Effector CD4-positive, alpha-beta T cell (primary cell): ENCODE measurements at regions not wholly inside any gene's neighbourhood (a gene's known extent, or its start where the extent isn't known, plus 50 kb on each side); places are given as distances from the start of the nearest gene placed in this dataset.
"Not testable (repeated sequence)": the region's sequence is repeated elsewhere in the genome, so short reads cannot be mapped to it uniquely, and the experiment has no call there.

ENCODE experiments used
- DNase-seq: peaks from one replicate; pipeline ENCODE4 v3.0.0-alpha.2; 2020

GRCh38 chr2:12569929-12570328 lies 146.8 kb upstream of the TRIB2 start:
- DNase-seq = not testable (repeated sequence)

GRCh38 chr2:12577091-12577490 lies 139.6 kb upstream of the TRIB2 start:
- no peak for DNase-seq

DNA sequence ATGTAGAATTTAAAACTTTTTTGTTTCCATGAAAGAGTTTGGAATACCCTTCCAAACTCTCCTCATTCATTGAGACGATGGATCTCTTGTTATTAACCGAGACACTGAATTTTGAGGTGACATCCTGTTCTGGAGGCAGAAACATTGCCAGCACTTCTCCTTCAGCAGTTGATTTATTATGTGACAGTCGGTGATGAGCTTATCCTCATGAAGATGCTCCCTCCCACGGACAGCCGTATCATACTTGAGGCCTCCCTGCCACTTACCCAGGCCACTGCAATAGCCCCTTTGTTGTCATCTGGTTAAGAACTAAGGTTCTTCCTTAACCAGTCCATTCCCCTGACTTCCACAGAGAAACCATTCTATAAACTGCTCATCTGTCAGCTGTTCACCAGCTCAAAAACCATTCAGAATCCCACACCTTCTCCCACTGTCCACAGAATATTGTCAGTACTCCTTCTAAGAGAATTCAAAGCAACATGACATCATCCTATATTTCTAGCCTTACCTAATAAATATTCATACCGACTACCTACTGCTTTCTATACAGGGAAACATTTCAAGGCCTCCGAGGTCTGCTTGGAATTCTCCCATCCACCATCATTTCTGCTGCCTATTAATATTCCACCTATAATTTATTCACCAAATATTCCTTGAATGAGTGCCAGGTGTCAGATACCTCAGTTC lies 139.0 kb upstream of the TRIB2 start:
- DNase-seq = no peak

DNA sequence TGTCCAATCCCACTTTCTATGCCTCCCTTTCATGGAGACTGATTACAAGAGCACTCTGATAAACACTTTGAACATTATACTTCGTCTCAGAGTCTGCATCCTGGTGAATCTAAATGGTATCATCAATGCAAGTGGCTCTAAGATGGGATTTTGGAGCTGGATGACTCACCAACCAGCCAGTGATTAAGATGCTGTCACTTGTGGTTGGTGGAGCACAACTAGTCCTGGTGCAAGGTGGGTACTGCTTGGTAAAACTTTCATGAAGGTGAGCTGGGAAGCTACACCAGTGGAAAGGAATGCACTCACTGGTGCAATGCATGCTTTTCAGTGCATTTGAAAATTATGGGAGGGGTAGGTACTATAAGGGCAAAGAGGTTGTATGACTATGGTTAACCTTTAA lies 137.7 kb upstream of the TRIB2 start:
- DNase-seq = no peak

GRCh38 chr2:12584338-12584737 lies 132.4 kb upstream of the TRIB2 start:
- DNase-seq = no peak

- DNase-seq = no peak
Measured at GRCh38 chr2:12585784-12586183, 131.0 kb upstream of the TRIB2 start.

DNA sequence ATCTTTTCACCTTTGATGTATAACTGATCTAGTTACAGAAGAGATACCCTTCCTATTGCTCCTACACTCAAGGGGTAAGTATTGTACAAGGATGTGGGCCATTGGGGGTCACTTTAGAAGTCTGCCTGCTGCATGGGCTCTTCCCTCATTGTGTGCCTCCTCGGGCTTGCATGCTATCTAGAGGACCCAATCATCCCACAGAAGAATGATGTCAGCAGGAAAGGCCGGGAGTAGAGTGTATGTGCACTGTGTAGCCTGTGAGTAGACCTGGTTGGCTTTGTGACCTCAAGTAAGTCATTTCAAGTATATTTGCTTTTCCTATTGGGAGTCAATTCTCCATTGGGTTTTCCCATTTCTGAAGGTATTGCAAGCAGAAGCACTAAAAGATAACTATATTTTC lies 129.5 kb upstream of the TRIB2 start:
- no peak for DNase-seq

GRCh38 chr2:12587729-12588522 lies 128.8 kb upstream of the TRIB2 start:
- no peak for DNase-seq

DNA sequence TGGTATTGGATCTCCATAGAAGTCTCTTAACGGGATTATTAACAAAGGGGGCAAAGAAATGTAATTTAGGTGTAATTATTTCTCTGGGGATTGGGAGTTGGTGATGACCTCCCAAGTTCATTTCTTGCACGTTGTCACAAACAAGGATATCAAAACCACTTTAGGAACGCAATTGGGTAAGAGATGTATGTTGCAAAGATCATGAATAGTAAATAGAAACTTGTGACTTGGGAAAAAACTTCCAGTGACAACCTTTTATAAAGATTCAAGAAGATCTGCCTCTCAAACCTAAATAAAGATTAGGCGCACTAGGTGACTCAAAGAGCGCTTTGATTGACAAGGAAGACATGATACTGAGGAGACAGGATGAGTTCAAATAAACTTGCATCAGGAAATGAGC lies 127.8 kb upstream of the TRIB2 start:
- no peak for DNase-seq

GRCh38 chr2:12589802-12590320 lies 126.9 kb upstream of the TRIB2 start:
- no peak for DNase-seq

DNA sequence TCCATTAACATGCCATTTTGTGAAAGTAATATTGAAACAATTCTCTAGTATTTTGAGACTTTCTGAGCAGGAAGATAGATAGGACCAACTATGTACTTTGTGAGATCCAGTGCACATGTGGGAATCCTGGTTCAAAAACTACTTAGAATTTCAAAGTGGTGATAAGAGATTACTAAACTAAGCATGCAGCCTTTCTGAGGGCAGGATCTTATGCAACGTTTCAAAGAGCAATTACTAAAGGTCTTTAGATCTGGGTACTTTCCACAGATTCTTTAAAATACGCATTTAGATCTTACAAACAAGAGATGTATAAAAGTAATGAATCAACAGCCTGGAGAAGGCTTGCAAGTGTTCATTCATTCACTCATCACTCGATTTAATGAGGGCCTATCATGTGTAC lies 124.4 kb upstream of the TRIB2 start:
- no peak for DNase-seq

DNA sequence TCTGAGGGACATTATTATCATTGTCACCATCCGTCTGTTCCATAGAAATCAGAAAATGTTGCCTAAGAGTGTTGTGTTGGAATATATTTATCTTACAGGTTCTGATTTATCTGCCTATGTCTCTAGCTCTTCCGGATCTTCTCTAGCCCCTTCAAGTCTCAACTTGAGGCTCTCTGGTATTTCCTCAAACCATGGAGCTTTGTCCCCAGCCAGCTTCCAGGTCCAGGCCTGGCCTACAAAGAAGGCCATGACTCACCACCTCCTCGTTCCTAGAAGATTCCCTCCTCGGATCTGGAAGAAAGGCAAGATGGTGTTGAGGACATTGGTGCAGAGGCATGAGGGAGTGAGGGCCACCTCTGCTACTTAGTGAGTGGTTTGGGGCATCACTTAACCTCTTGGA lies 122.1 kb upstream of the TRIB2 start:
- DNase-seq = no peak

DNA sequence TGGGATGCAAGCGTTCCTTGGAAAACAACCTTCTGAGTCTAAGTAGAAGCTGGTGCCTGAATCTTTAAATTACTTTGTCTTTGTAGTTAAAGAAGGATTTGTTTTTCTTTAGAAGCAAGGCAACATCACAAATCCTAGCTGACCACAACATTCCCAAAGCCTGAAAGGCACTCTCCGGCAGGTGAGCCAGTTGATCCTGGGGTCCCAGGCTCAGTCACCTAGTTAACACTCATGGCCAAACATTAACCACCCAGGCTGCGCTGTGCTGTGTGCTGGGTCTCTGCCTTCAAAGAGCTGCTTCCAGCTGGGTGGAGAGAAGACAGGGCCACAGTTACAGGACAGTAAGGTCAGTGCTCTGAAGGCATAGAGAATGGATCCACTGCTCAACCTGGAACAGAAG lies 120.0 kb upstream of the TRIB2 start:
- DNase-seq = no peak

DNA sequence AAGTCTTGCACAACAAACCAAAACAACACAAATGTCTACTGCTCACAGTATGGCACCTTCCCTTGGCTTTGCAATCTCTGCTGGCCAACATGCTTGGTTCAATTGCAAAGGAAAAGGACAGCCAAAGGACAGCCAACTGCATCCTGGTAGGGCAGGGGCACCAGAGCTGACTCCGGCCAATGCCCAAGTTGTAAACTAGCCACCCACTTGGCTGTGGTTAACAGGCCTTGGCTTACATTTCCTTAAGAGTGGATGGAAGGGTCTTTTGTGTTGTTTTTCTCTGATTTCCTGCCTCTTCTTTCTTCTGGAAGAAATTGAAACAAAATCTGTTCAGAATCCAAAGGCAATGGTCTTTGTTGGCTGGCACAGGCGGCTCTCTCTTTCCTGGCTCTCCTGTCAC lies 119.1 kb upstream of the TRIB2 start:
- DNase-seq = no peak

DNA sequence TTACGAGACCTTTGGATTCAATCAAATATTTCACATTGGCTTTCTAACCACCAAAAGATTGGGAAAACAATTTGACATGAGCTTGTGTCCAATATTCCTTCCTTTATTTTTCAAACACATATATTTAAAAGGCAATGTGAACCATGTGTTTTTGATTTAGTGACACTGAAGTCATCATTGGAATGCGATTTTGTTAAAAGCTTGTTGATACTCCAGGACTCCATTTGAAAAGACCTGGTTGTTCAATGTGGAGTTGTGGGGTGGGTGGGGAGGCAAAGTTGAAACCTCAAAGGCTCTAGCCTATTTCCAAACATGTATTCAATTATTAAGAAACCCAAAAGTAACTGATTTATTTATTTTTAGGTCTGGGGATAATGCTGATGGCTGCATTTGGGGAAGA lies 114.1 kb upstream of the TRIB2 start:
- DNase-seq = no peak

- DNase-seq = no peak
Measured at GRCh38 chr2:12603781-12604295, 112.9 kb upstream of the TRIB2 start.

GRCh38 chr2:12604341-12604740 lies 112.4 kb upstream of the TRIB2 start:
- no peak for DNase-seq

GRCh38 chr2:12605366-12605765 lies 111.4 kb upstream of the TRIB2 start:
- no peak for DNase-seq

DNA sequence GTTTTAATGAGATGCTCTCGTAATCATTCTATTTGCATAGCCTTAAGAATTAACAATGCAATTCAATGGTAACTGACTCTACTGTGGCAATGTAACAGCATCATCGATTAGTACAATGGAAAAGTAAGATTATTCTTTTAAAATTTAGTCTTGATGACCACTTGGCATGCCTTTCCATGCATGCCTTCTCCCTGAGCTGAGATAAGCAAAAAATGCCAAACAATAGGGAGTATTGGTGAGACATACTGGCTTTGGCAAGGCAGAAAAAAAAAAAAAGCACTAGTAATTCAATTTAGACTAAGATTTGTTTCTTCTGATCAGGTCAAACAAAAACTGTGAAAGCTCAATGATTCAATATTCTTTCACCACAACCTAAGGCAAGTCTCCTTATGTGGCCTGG lies 110.8 kb upstream of the TRIB2 start:
- DNase-seq = no peak

DNA sequence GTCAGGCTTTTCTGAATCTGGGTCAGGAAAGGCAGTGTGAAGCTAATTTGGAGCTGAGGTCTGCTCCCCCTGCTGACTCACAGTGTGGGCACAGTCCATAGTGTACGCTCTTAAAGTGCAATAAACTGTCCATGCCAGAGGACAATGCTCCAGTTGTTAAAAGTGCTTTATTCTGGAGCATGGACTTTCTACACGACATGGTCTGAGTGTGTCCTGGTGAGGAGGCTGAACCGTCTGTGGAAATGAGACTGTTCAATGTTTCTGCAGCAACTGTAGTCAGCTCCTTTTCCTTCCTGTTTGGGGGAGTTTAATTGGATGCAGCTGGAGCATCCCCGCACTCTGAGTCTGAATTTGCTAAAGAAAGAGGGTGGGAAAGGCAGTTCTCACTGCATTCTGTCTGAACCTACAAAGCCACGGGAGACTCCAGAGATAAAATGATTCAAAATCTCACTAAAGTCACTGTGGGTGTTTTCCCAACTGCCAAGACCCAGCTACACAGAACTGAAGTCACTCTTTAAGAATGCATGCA lies 110.2 kb upstream of the TRIB2 start:
- no peak for DNase-seq

DNA sequence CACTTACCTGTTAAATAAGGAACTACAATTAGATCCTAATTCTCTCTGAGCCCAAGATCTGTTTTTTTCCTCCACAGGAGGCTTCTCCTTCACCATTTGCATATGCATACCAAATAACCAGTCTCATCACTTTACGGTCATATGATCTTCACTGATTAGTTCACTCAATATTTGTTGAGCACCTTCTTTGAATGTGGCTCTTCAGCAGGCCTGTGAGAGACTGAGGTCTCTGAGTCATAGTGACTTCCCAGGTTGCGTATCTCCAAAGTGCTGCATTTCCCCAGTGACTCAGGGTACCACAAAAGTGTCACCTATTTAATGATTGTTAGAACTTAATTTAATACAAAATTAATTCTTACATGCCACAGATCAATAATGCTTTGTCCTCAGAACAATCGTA lies 108.8 kb upstream of the TRIB2 start:
- DNase-seq = no peak

DNA sequence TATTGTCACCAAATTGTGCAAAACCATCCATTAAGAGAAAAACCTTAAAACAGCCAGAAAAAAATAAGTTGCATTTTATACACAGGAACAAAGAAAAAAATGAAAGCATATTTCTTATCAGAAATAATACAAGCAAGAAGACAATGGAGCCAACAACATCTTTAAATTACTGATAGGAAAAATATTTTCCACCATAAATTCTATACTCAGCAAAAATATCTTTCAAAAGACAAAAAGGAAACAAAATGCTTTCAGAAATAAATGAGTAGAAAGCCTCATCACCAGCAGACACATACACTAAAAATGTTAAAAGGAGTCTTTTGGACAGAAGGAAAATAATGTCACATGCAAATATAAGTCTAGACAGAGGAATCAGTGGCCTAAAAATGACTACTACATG lies 106.4 kb upstream of the TRIB2 start:
- DNase-seq = no peak

GRCh38 chr2:12612168-12612567 lies 104.6 kb upstream of the TRIB2 start:
- no peak for DNase-seq

- DNase-seq = no peak
Measured at GRCh38 chr2:12612671-12613070, 104.1 kb upstream of the TRIB2 start.
